ENCODE measurements at regions not wholly inside any gene's neighbourhood (a gene's known extent, or its start where the extent isn't known, plus 50 kb on each side); places are given as distances from the start of the nearest gene placed in this dataset.

GRCh38 chr7:122206985-122207384, 62.9 kb upstream of the AASS start:
- H3K27ac ChIP-seq: no peak overlapping the region
- TF ChIP-seq, protein P1, sequence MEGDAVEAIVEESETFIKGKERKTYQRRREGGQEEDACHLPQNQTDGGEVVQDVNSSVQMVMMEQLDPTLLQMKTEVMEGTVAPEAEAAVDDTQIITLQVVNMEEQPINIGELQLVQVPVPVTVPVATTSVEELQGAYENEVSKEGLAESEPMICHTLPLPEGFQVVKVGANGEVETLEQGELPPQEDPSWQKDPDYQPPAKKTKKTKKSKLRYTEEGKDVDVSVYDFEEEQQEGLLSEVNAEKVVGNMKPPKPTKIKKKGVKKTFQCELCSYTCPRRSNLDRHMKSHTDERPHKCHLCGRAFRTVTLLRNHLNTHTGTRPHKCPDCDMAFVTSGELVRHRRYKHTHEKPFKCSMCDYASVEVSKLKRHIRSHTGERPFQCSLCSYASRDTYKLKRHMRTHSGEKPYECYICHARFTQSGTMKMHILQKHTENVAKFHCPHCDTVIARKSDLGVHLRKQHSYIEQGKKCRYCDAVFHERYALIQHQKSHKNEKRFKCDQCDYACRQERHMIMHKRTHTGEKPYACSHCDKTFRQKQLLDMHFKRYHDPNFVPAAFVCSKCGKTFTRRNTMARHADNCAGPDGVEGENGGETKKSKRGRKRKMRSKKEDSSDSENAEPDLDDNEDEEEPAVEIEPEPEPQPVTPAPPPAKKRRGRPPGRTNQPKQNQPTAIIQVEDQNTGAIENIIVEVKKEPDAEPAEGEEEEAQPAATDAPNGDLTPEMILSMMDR (conservative IDR thresholded peaks at IDR 0.05): no peak
- TF ChIP-seq ZFX (IDR thresholded peaks at IDR 0.05): no peak

GRCh38 chr7:122203814-122204213, 59.8 kb upstream of the AASS start:
- no peak overlapping the region for H3K27ac ChIP-seq
- TF ChIP-seq, protein P1 (conservative IDR thresholded peaks at IDR 0.05): no peak
- no peak for TF ChIP-seq ZFX (IDR thresholded peaks at IDR 0.05)

DNA sequence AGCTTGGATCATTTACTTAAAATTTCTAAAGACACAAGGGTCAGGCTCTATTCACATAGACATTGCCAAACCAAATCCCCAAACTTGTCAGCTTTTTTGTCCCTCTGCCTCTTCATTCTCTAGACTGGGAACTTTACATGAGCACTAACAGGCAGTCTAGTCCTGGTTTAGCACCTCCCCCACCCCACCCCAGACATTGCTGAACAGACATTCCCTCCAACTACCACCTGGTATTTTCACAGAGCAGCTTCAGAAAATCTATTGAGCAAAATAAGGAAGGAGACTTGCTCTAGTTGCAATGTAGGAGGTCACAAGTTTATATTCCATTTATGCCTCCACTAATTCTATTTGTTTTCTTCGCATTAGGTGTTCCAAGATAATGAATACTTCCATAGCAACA, 56.8 kb upstream of the AASS start:
- TF ChIP-seq, protein P1 (conservative IDR thresholded peaks at IDR 0.05): no peak
- TF ChIP-seq ZFX (IDR thresholded peaks at IDR 0.05): no peak
- no peak overlapping the region for H3K27ac ChIP-seq

DNA sequence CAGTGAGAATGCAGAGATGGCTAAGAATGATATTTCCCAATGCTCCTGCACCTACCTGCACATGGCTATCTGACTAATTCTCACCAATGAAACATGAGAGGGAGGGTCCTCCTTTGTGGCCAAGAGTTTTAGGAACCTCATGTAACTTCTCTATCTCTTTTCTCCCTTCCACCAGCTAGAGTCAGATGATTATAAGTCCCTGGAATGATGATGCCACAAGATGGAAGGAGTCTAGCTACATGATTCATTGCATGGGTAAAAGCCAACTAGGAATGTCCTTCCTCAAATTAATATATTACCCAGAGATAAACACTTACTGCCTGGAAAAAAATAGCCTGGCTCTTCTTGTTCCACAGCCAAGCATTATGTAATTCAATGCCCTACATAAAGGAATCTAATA, 55.1 kb upstream of the AASS start:
- TF ChIP-seq, protein P1 (conservative IDR thresholded peaks at IDR 0.05): no peak
- no peak for TF ChIP-seq ZFX (IDR thresholded peaks at IDR 0.05)
- no peak overlapping the region for H3K27ac ChIP-seq

DNA sequence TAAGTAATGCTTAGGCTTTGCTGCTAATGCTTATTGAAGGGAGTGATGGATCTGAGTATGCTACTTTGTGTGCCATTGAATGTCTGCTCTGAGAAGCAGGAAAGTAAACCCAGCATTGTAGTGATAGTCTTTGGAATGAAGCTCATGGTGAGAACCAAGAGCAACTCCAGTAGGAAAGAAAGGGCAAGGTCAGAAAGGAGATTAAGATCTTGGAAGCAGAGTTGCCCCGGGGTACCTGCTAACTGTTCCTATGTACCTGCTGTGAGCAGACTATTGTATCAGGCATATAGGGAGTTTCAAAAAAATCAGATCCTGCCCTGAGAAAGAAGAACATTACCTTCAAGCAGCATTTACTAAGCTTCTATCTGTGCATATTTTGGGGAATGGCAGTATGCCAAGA, 54.5 kb upstream of the AASS start:
- no peak overlapping the region for H3K27ac ChIP-seq
- TF ChIP-seq, protein P1 (conservative IDR thresholded peaks at IDR 0.05): no peak
- no peak for TF ChIP-seq ZFX (IDR thresholded peaks at IDR 0.05)

All from C4-2B (cell line).